ENCODE measurements at regions not wholly inside any gene's neighbourhood (a gene's known extent, or its start where the extent isn't known, plus 50 kb on each side); places are given as distances from the start of the nearest gene placed in this dataset.
A peak's percentile ranks its signal among the peaks of the same experiment; 100 is the strongest.
"Not testable (repeated sequence)": the region's sequence is repeated elsewhere in the genome, so short reads cannot be mapped to it uniquely, and the experiment has no call there.

GRCh38 chr9:73095425-73095824 lies 56.2 kb upstream of the ANXA1 start:
- Histone ChIP-seq H3K27me3 (ENCODE audit: control insufficient read depth, insufficient read depth, low read length) (no peaks in the 10 kb centered on the region), H3K4me1 (ENCODE audit: control insufficient read depth, insufficient read depth, low read length) (no peaks in the 10 kb centered on the region), H3K9me3 (ENCODE audit: control insufficient read depth, low read depth, low read length) (no peaks in the 10 kb centered on the region), H3K4me3 (ENCODE audit: low read length) (no peak overlapping the region), H3K36me3 (ENCODE audit: control insufficient read depth, insufficient read depth, low read length) (no peaks in the 10 kb centered on the region), H3K27ac (ENCODE audit: low read length) (no peak overlapping the region)
- no CpG with 5 or more reads among the region's 5 CpGs for WGBS (ENCODE audit: insufficient coverage, low lambda C conversion rate)
- DNase-seq = no peak

- H3K4me1 ChIP-seq (ENCODE audit: control insufficient read depth, insufficient read depth, low read length) = no peaks in the 10 kb centered on the region
- DNase-seq = no peak
- H3K4me3 ChIP-seq (ENCODE audit: low read length) = no peak overlapping the region
- H3K27ac ChIP-seq (ENCODE audit: low read length) = no peak overlapping the region
- 88% methylated on average over 3 of the region's 5 CpGs for WGBS (ENCODE audit: insufficient coverage, low lambda C conversion rate)
- H3K36me3 ChIP-seq (ENCODE audit: control insufficient read depth, insufficient read depth, low read length) = no peaks in the 10 kb centered on the region
- H3K9me3 ChIP-seq (ENCODE audit: control insufficient read depth, low read depth, low read length) = no peaks in the 10 kb centered on the region
- H3K27me3 ChIP-seq (ENCODE audit: control insufficient read depth, insufficient read depth, low read length) = no peaks in the 10 kb centered on the region
Observed at GRCh38 chr9:73093740-73094379, 57.8 kb upstream of the ANXA1 start.

- H3K36me3 ChIP-seq (ENCODE audit: control insufficient read depth, insufficient read depth, low read length) = no peaks in the 10 kb centered on the region
- no peak overlapping the region for H3K4me3 ChIP-seq (ENCODE audit: low read length)
- H3K9me3 ChIP-seq (ENCODE audit: control insufficient read depth, low read depth, low read length) = no peaks in the 10 kb centered on the region
- no peak overlapping the region for H3K27ac ChIP-seq (ENCODE audit: low read length)
- H3K27me3 ChIP-seq (ENCODE audit: control insufficient read depth, insufficient read depth, low read length) = no peaks in the 10 kb centered on the region
- H3K4me1 ChIP-seq (ENCODE audit: control insufficient read depth, insufficient read depth, low read length) = no peaks in the 10 kb centered on the region
- no peak for DNase-seq
Observed at GRCh38 chr9:73093016-73093739, 58.5 kb upstream of the ANXA1 start.

GRCh38 chr9:73091909-73092308 lies 59.8 kb upstream of the ANXA1 start:
- H3K36me3 ChIP-seq (ENCODE audit: control insufficient read depth, insufficient read depth, low read length) = no peaks in the 10 kb centered on the region
- WGBS (ENCODE audit: insufficient coverage, low lambda C conversion rate) = 67% methylated on average over 1 of the region's 2 CpGs
- peak in 1 of 2 donors; percentile 21 for DNase-seq

GRCh38 chr9:73090214-73090613 lies 61.5 kb upstream of the ANXA1 start:
- H3K9me3 ChIP-seq (ENCODE audit: control insufficient read depth, low read depth, low read length) = no peaks in the 10 kb centered on the region
- no peak for DNase-seq
- WGBS (ENCODE audit: insufficient coverage, low lambda C conversion rate) = 50% methylated on average over 2 of the region's 3 CpGs

More at GRCh38 chr9:73091909-73092308, 59.8 kb upstream of the ANXA1 start:
- H3K27me3 ChIP-seq (ENCODE audit: control insufficient read depth, insufficient read depth, low read length) = no peaks in the 10 kb centered on the region
- no peak overlapping the region for H3K4me3 ChIP-seq (ENCODE audit: low read length)
- H3K9me3 ChIP-seq (ENCODE audit: control insufficient read depth, low read depth, low read length) = no peaks in the 10 kb centered on the region
- no peaks in the 10 kb centered on the region for H3K4me1 ChIP-seq (ENCODE audit: control insufficient read depth, insufficient read depth, low read length)
- H3K27ac ChIP-seq (ENCODE audit: low read length) = no peak overlapping the region

GRCh38 chr9:73089304-73089985 lies 62.2 kb upstream of the ANXA1 start:
- Histone ChIP-seq H3K27me3 (ENCODE audit: control insufficient read depth, insufficient read depth, low read length) (no peaks in the 10 kb centered on the region), H3K4me3 (ENCODE audit: low read length) (no peak overlapping the region), H3K9me3 (ENCODE audit: control insufficient read depth, low read depth, low read length) (no peaks in the 10 kb centered on the region), H3K27ac (ENCODE audit: low read length) (no peak overlapping the region), H3K4me1 (ENCODE audit: control insufficient read depth, insufficient read depth, low read length) (no peaks in the 10 kb centered on the region), H3K36me3 (ENCODE audit: control insufficient read depth, insufficient read depth, low read length) (no peaks in the 10 kb centered on the region)
- DNase-seq = no peak
- WGBS (ENCODE audit: insufficient coverage, low lambda C conversion rate) = no CpG with 5 or more reads among the region's 3 CpGs

More at GRCh38 chr9:73090214-73090613, 61.5 kb upstream of the ANXA1 start:
- no peak overlapping the region for H3K4me3 ChIP-seq (ENCODE audit: low read length)
- no peaks in the 10 kb centered on the region for H3K36me3 ChIP-seq (ENCODE audit: control insufficient read depth, insufficient read depth, low read length)
- no peaks in the 10 kb centered on the region for H3K4me1 ChIP-seq (ENCODE audit: control insufficient read depth, insufficient read depth, low read length)
- no peaks in the 10 kb centered on the region for H3K27me3 ChIP-seq (ENCODE audit: control insufficient read depth, insufficient read depth, low read length)
- H3K27ac ChIP-seq (ENCODE audit: low read length) = no peak overlapping the region

GRCh38 chr9:73087876-73088275 lies 63.8 kb upstream of the ANXA1 start:
- not testable (repeated sequence) for H3K4me1 ChIP-seq (ENCODE audit: control insufficient read depth, insufficient read depth, low read length); H3K9me3 ChIP-seq (ENCODE audit: control insufficient read depth, low read depth, low read length); DNase-seq; H3K4me3 ChIP-seq (ENCODE audit: low read length); H3K27me3 ChIP-seq (ENCODE audit: control insufficient read depth, insufficient read depth, low read length); H3K36me3 ChIP-seq (ENCODE audit: control insufficient read depth, insufficient read depth, low read length); H3K27ac ChIP-seq (ENCODE audit: low read length)
- WGBS (ENCODE audit: insufficient coverage, low lambda C conversion rate) = 75% methylated on average over 1 of the region's 4 CpGs

GRCh38 chr9:73083519-73083918 lies 68.1 kb upstream of the ANXA1 start:
- no peaks in the 10 kb centered on the region for H3K9me3 ChIP-seq (ENCODE audit: control insufficient read depth, low read depth, low read length)
- H3K4me3 ChIP-seq (ENCODE audit: low read length) = no peak overlapping the region
- no peaks in the 10 kb centered on the region for H3K27me3 ChIP-seq (ENCODE audit: control insufficient read depth, insufficient read depth, low read length)
- no peak for DNase-seq
- no peak overlapping the region for H3K27ac ChIP-seq (ENCODE audit: low read length)
- H3K36me3 ChIP-seq (ENCODE audit: control insufficient read depth, insufficient read depth, low read length) = no peaks in the 10 kb centered on the region
- H3K4me1 ChIP-seq (ENCODE audit: control insufficient read depth, insufficient read depth, low read length) = no peaks in the 10 kb centered on the region

- Histone ChIP-seq H3K27ac (ENCODE audit: low read length) (no peak overlapping the region), H3K4me1 (ENCODE audit: control insufficient read depth, insufficient read depth, low read length) (no peaks in the 10 kb centered on the region), H3K9me3 (ENCODE audit: control insufficient read depth, low read depth, low read length) (no peaks in the 10 kb centered on the region), H3K27me3 (ENCODE audit: control insufficient read depth, insufficient read depth, low read length) (no peaks in the 10 kb centered on the region), H3K36me3 (ENCODE audit: control insufficient read depth, insufficient read depth, low read length) (no peaks in the 10 kb centered on the region), H3K4me3 (ENCODE audit: low read length) (no peak overlapping the region)
- peak; percentile 18 to 37 for DNase-seq
- WGBS (ENCODE audit: insufficient coverage, low lambda C conversion rate) = 20% methylated on average over 1 of the region's 2 CpGs
Observed at GRCh38 chr9:73081979-73082657, 69.5 kb upstream of the ANXA1 start.

GRCh38 chr9:73080110-73080694 lies 71.5 kb upstream of the ANXA1 start:
- H3K27me3 ChIP-seq (ENCODE audit: control insufficient read depth, insufficient read depth, low read length) = no peaks in the 10 kb centered on the region
- DNase-seq = no peak
- H3K4me3 ChIP-seq (ENCODE audit: low read length) = no peak overlapping the region
- no peaks in the 10 kb centered on the region for H3K9me3 ChIP-seq (ENCODE audit: control insufficient read depth, low read depth, low read length)
- H3K4me1 ChIP-seq (ENCODE audit: control insufficient read depth, insufficient read depth, low read length) = no peaks in the 10 kb centered on the region
- H3K36me3 ChIP-seq (ENCODE audit: control insufficient read depth, insufficient read depth, low read length) = no peaks in the 10 kb centered on the region
- WGBS (ENCODE audit: insufficient coverage, low lambda C conversion rate) = no CpG with 5 or more reads among the region's 3 CpGs
- H3K27ac ChIP-seq (ENCODE audit: low read length) = no peak overlapping the region
